H1 (cell line): ENCODE measurements at regions not wholly inside any gene's neighbourhood (a gene's known extent, or its start where the extent isn't known, plus 50 kb on each side); places are given as distances from the start of the nearest gene placed in this dataset.
"Not testable (repeated sequence)": the region's sequence is repeated elsewhere in the genome, so short reads cannot be mapped to it uniquely, and the experiment has no call there.

Experiments
- GABPA ChIP-seq: IDR thresholded peaks from 2 replicates; pipeline ENCODE4 v1.6.1; 2011; ENCODE audit warnings: mild to moderate bottlenecking, low read length, moderate library complexity, borderline replicate concordance; ENCODE audit not compliant: insufficient read depth
- TEAD4 ChIP-seq: IDR thresholded peaks from 2 replicates; pipeline ENCODE4 v1.6.1; 2012; ENCODE audit warnings: low read depth, low read length, inconsistent platforms, mixed read lengths
- TF ChIP-seq, protein P1 (sequence below), 3 experiments: IDR thresholded peaks; 1 replicate in 2 of 3; 2 replicates in 1 of 3; pipeline versions ENCODE4 v1.5.1 to v1.6.1; 2011; ENCODE audit warnings: low read length in 3 of 3, mild to moderate bottlenecking in 3 of 3, inconsistent platforms in 2 of 3, low read depth in 1 of 3, moderate library complexity in 1 of 3; ENCODE audit not compliant: insufficient read depth in 1 of 3; ENCODE audit errors: control extremely low read depth in 1 of 3
- TF ChIP-seq, protein P2 (sequence below): IDR thresholded peaks from 2 replicates; pipeline ENCODE4 v1.6.1; 2012; ENCODE audit warnings: inconsistent platforms

DNA sequence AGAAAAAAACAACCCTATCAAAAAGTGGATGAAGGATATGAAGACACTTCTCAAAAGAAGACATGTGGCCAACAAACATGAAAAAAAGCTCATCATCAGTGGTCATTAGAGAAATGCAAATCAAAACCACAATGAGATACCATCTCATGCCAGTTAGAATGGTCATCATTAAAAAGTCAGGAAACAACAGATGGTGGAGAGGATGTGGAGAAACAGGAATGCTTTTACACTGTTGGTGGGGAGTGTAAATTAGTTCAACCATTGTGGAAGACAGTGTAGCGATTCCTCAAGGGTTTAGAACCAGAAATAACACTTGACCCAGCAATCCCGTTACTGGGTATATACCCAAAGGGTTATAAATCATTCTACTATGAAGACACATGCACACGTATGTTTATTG lies 124.0 kb upstream of the PRICKLE1 start:
- TF ChIP-seq, protein P1, sequence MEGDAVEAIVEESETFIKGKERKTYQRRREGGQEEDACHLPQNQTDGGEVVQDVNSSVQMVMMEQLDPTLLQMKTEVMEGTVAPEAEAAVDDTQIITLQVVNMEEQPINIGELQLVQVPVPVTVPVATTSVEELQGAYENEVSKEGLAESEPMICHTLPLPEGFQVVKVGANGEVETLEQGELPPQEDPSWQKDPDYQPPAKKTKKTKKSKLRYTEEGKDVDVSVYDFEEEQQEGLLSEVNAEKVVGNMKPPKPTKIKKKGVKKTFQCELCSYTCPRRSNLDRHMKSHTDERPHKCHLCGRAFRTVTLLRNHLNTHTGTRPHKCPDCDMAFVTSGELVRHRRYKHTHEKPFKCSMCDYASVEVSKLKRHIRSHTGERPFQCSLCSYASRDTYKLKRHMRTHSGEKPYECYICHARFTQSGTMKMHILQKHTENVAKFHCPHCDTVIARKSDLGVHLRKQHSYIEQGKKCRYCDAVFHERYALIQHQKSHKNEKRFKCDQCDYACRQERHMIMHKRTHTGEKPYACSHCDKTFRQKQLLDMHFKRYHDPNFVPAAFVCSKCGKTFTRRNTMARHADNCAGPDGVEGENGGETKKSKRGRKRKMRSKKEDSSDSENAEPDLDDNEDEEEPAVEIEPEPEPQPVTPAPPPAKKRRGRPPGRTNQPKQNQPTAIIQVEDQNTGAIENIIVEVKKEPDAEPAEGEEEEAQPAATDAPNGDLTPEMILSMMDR (IDR thresholded peaks at IDR 0.05; ENCODE audit: control extremely low read depth in 1 of 3, insufficient read depth in 1 of 3, low read depth in 1 of 3, low read length in 3 of 3) = not testable (repeated sequence)
- TF ChIP-seq GABPA, TEAD4: not testable (repeated sequence)
- TF ChIP-seq, protein P2, sequence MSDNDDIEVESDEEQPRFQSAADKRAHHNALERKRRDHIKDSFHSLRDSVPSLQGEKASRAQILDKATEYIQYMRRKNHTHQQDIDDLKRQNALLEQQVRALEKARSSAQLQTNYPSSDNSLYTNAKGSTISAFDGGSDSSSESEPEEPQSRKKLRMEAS = not testable (repeated sequence)
